Neural cell (in vitro differentiated cells): ENCODE measurements at regions not wholly inside any gene's neighbourhood (a gene's known extent, or its start where the extent isn't known, plus 50 kb on each side); places are given as distances from the start of the nearest gene placed in this dataset.

Experiments used
- H2AFZ ChIP-seq: fragments of 200-600, 300-800 bp; sonication (generic), shearing (Covaris generic); 2 replicates; pipeline ENCODE4 v1.6.0; 2014; ENCODE audit warnings: low read depth, mild to moderate bottlenecking, antibody characterized with exemption, low read length, moderate library complexity
- H3F3A ChIP-seq: fragments of 200-600 bp; shearing (Covaris generic); 2 replicates; pipeline ENCODE4 v1.6.1; 2016; ENCODE audit warnings: mild to moderate bottlenecking, moderate library complexity, mixed read lengths, antibody characterized with exemption, low read length; ENCODE audit not compliant: insufficient read depth, poor library complexity, severe bottlenecking
- H3K27ac ChIP-seq: fragments of 200-600, 300-800 bp; sonication (generic), shearing (Covaris generic); 2 replicates; pipeline ENCODE4 v1.5.1; 2014; ENCODE audit warnings: mild to moderate bottlenecking, low read length, moderate library complexity
- H3K27me3 ChIP-seq: fragments of 300-800, 200-600 bp; sonication (generic), shearing (Covaris generic); 2 replicates; pipeline ENCODE4 v1.6.0; 2014; ENCODE audit warnings: mild to moderate bottlenecking, low read depth, low read length, moderate library complexity; ENCODE audit not compliant: insufficient read depth
- H3K36me3 ChIP-seq: fragments of 300-800, 200-600 bp; sonication (generic), shearing (Covaris generic); 2 replicates; pipeline ENCODE4 v1.5.1; 2014; ENCODE audit warnings: mild to moderate bottlenecking, antibody characterized with exemption, low read length, moderate library complexity; ENCODE audit not compliant: insufficient read depth
- H3K4me2 ChIP-seq: fragments of 300-800, 200-600 bp; sonication (generic), shearing (Covaris generic); 2 replicates; pipeline ENCODE4 v1.6.0; 2014; ENCODE audit warnings: mild to moderate bottlenecking, low read length
- H3K4me3 ChIP-seq: fragments of 300-800, 200-600 bp; sonication (generic), shearing (Covaris generic); 2 replicates; pipeline ENCODE4 v1.5.1; 2014; ENCODE audit warnings: mild to moderate bottlenecking, low read length, moderate library complexity
- H3K79me2 ChIP-seq: fragments of 200-600 bp; shearing (Covaris generic); replicated peaks from 2 replicates; pipeline ENCODE4 v1.6.0; 2014; ENCODE audit warnings: mild to moderate bottlenecking, low read length, moderate library complexity; ENCODE audit not compliant: insufficient read depth
- H3K9ac ChIP-seq: fragments of 300-800, 200-600 bp; sonication (generic), shearing (Covaris generic); 2 replicates; pipeline ENCODE4 v1.6.1; 2016; ENCODE audit warnings: mild to moderate bottlenecking, low read length, mixed read lengths
- H3K9me2 ChIP-seq: fragments of 200-600 bp; shearing (Covaris generic); 2 replicates; pipeline ENCODE4 v1.6.1; 2016; ENCODE audit warnings: mild to moderate bottlenecking, low read length, mixed read lengths; ENCODE audit not compliant: insufficient read depth
- H3K9me3 ChIP-seq: fragments of 200-600, 300-800 bp; sonication (generic), shearing (Covaris generic); 2 replicates; pipeline ENCODE4 v1.6.1; 2016; ENCODE audit warnings: mild to moderate bottlenecking, mixed run types, low read length, moderate library complexity, mixed read lengths
- H4K20me1 ChIP-seq: fragments of 200-600 bp; shearing (Covaris generic); 2 replicates; pipeline ENCODE4 v1.6.1; 2016; ENCODE audit warnings: mild to moderate bottlenecking, mixed run types; ENCODE audit not compliant: insufficient read depth
- CTCF ChIP-seq: fragments of 450-650 bp; IDR thresholded peaks from 2 replicates; pipeline ENCODE4 v1.5.1; 2014; ENCODE audit warnings: antibody characterized with exemption, mild to moderate bottlenecking, moderate library complexity; ENCODE audit not compliant: poor library complexity, severe bottlenecking
- EP300 ChIP-seq: fragments of 450-650 bp; conservative IDR thresholded peaks from 2 replicates; pipeline ENCODE4 v1.6.1; 2014; ENCODE audit warnings: antibody characterized with exemption, mild to moderate bottlenecking, moderate library complexity; ENCODE audit not compliant: poor library complexity, severe bottlenecking
- EZH2 ChIP-seq: fragments of 200-600, 300-800 bp; shearing (Covaris generic), sonication (generic); IDR thresholded peaks from 2 replicates; pipeline ENCODE4 v1.6.1; 2014; ENCODE audit warnings: antibody characterized with exemption, low read length, borderline replicate concordance, mild to moderate bottlenecking; ENCODE audit not compliant: insufficient read depth, poor library complexity, severe bottlenecking
- MXI1 ChIP-seq: fragments of 450-650 bp; conservative IDR thresholded peaks from 2 replicates; pipeline ENCODE4 v1.6.1; 2014; ENCODE audit warnings: antibody characterized with exemption, mild to moderate bottlenecking; ENCODE audit not compliant: poor library complexity, severe bottlenecking
- POLR2AphosphoS5 ChIP-seq: IDR thresholded peaks from 2 replicates; pipeline ENCODE4 v1.6.1; 2012
- RAD21 ChIP-seq: fragments of 450-650 bp; conservative IDR thresholded peaks from 2 replicates; pipeline ENCODE4 v1.6.1; 2014; ENCODE audit warnings: antibody characterized with exemption, mild to moderate bottlenecking, moderate library complexity
- SMC3 ChIP-seq: fragments of 450-650 bp; conservative IDR thresholded peaks from 2 replicates; pipeline ENCODE4 v1.6.1; 2014; ENCODE audit warnings: antibody characterized with exemption, mild to moderate bottlenecking, moderate library complexity; ENCODE audit not compliant: poor library complexity
- TAF1 ChIP-seq: IDR thresholded peaks from 2 replicates; pipeline ENCODE4 v1.6.1; 2012; ENCODE audit warnings: low read depth
- TF ChIP-seq, protein P1 (sequence below): IDR thresholded peaks from 2 replicates; pipeline ENCODE4 v1.6.1; 2012; ENCODE audit warnings: borderline replicate concordance

GRCh38 chr9:119559986-119560385 is 190.8 kb upstream of the BRINP1 start:
- Histone ChIP-seq H3K9me2 (no peaks in the 10 kb centered on the region), H3K4me2 (no peak overlapping the region), H3K4me3 (no peak overlapping the region), H2AFZ (no peak overlapping the region), H3K27me3 (no peaks in the 10 kb centered on the region), H3K9me3 (no peaks in the 10 kb centered on the region), H3K79me2 (no peaks in the 10 kb centered on the region), H3K9ac (no peak overlapping the region), H3K27ac (no peak overlapping the region), H4K20me1 (no peaks in the 10 kb centered on the region), H3F3A (no peaks in the 10 kb centered on the region), H3K36me3 (no peaks in the 10 kb centered on the region)
- TF ChIP-seq POLR2AphosphoS5, result no peak
- TF ChIP-seq, protein P1, sequence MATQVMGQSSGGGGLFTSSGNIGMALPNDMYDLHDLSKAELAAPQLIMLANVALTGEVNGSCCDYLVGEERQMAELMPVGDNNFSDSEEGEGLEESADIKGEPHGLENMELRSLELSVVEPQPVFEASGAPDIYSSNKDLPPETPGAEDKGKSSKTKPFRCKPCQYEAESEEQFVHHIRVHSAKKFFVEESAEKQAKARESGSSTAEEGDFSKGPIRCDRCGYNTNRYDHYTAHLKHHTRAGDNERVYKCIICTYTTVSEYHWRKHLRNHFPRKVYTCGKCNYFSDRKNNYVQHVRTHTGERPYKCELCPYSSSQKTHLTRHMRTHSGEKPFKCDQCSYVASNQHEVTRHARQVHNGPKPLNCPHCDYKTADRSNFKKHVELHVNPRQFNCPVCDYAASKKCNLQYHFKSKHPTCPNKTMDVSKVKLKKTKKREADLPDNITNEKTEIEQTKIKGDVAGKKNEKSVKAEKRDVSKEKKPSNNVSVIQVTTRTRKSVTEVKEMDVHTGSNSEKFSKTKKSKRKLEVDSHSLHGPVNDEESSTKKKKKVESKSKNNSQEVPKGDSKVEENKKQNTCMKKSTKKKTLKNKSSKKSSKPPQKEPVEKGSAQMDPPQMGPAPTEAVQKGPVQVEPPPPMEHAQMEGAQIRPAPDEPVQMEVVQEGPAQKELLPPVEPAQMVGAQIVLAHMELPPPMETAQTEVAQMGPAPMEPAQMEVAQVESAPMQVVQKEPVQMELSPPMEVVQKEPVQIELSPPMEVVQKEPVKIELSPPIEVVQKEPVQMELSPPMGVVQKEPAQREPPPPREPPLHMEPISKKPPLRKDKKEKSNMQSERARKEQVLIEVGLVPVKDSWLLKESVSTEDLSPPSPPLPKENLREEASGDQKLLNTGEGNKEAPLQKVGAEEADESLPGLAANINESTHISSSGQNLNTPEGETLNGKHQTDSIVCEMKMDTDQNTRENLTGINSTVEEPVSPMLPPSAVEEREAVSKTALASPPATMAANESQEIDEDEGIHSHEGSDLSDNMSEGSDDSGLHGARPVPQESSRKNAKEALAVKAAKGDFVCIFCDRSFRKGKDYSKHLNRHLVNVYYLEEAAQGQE, result no peak
- no peak for TF ChIP-seq RAD21
- TF ChIP-seq MXI1, result no peak
- no peak for TF ChIP-seq CTCF
- no peak for TF ChIP-seq SMC3
- TF ChIP-seq EZH2, result no peak
- TF ChIP-seq EP300, result no peak
- TF ChIP-seq TAF1, result no peak

- H3K9me2 ChIP-seq, result no peaks in the 10 kb centered on the region
- H3K27me3 ChIP-seq, result no peaks in the 10 kb centered on the region
- H3K4me2 ChIP-seq, result no peak overlapping the region
- no peak overlapping the region for H2AFZ ChIP-seq
- H3K36me3 ChIP-seq, result no peaks in the 10 kb centered on the region
- no peaks in the 10 kb centered on the region for H3K79me2 ChIP-seq
- TF ChIP-seq RAD21, result no peak
- no peak for TF ChIP-seq EP300
- H3K9ac ChIP-seq, result no peak overlapping the region
- no peak overlapping the region for H3K27ac ChIP-seq
- no peak overlapping the region for H3K4me3 ChIP-seq
- H3K9me3 ChIP-seq, result no peaks in the 10 kb centered on the region
- no peaks in the 10 kb centered on the region for H4K20me1 ChIP-seq
- H3F3A ChIP-seq, result no peaks in the 10 kb centered on the region
Observed at GRCh38 chr9:119559056-119559455, 189.8 kb upstream of the BRINP1 start.
